SU-DHL-6 (cell line): ENCODE measurements at regions not wholly inside any gene's neighbourhood (a gene's known extent, or its start where the extent isn't known, plus 50 kb on each side); places are given as distances from the start of the nearest gene placed in this dataset.

Source experiments
- EZH2phosphoT487 ChIP-seq: fragments of 200-600 bp; sonication (generic), shearing (Covaris generic); conservative IDR thresholded peaks from 2 replicates; pipeline ENCODE4 v1.6.1; 2018; ENCODE audit warnings: mild to moderate bottlenecking, antibody characterized with exemption, low read length, moderate library complexity, mixed read lengths
- TF ChIP-seq, protein P1 (sequence below): fragments of 200-600 bp; sonication (generic); IDR thresholded peaks from one replicate; pipeline ENCODE4 v1.5.1; 2017; ENCODE audit warnings: antibody characterized with exemption, mild to moderate bottlenecking, low read length, moderate library complexity; ENCODE audit not compliant: insufficient read depth, poor library complexity, severe bottlenecking

DNA sequence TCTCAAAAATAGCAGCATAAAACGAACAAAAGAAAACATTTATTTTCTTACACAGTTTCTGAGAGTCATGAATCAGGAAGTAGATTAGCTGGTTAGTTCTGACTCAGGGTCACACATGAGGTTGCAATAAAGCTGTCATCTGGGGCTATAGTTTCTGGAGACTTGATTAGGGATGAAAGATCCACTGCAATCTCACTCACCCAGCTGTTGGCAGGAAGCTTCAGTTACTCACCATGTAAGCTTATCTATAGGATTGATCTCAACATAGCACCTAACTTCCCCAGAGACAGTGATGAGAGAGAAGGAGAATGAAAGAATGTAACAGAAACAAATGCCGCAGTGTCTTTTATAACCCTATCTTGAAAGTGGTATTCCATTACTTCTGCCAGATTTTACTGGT, 435.5 kb downstream of the GABRG1 start:
- TF ChIP-seq, protein P1, sequence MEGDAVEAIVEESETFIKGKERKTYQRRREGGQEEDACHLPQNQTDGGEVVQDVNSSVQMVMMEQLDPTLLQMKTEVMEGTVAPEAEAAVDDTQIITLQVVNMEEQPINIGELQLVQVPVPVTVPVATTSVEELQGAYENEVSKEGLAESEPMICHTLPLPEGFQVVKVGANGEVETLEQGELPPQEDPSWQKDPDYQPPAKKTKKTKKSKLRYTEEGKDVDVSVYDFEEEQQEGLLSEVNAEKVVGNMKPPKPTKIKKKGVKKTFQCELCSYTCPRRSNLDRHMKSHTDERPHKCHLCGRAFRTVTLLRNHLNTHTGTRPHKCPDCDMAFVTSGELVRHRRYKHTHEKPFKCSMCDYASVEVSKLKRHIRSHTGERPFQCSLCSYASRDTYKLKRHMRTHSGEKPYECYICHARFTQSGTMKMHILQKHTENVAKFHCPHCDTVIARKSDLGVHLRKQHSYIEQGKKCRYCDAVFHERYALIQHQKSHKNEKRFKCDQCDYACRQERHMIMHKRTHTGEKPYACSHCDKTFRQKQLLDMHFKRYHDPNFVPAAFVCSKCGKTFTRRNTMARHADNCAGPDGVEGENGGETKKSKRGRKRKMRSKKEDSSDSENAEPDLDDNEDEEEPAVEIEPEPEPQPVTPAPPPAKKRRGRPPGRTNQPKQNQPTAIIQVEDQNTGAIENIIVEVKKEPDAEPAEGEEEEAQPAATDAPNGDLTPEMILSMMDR, result no peak
- no peak for TF ChIP-seq EZH2phosphoT487
